Gastrocnemius medialis (tissue), 4 donors: ENCODE measurements at regions not wholly inside any gene's neighbourhood (a gene's known extent, or its start where the extent isn't known, plus 50 kb on each side); places are given as distances from the start of the nearest gene placed in this dataset.

Source experiments
- POLR2A ChIP-seq, 2 donors: fragments of 450-650 bp; IDR thresholded peaks; one replicate each; pipeline ENCODE4 v1.6.1; 2017; ENCODE audit warnings: antibody characterized with exemption in 2 of 2, mild to moderate bottlenecking in 2 of 2, moderate library complexity in 2 of 2
- TF ChIP-seq, protein P1 (sequence below), 5 experiments: fragments of 450-650 bp in 3 of 5; fragments of 200-600 bp in 2 of 5; sonication (generic) in 2 of 5; IDR thresholded peaks in 4 of 5; conservative IDR thresholded peaks in 1 of 5; 1 replicate in 4 of 5; 2 replicates in 1 of 5; pipeline ENCODE4 v1.5.1; 2016 to 2019; ENCODE audit warnings: antibody characterized with exemption in 5 of 5, mild to moderate bottlenecking in 3 of 5, moderate library complexity in 3 of 5

DNA sequence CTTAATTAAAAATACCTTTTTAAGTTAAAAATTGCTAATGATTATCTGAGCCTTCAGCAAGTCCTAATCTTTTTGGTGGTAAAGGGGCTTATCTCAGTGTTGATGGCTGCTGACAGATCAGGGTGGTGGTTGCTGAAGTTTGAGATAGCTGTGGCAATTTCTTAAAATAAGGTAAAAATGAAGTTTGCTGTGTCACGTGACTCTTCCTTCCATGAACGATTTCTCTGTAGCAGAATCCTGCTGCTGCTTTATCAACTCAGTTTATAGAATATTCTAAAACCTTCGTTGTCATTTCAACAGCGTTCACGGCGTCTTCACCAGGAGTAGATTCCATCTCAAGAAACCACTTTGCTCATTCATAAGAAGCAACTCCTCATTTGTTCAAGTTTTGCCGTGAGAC, 110.1 kb downstream of the SUCNR1 start:
- TF ChIP-seq, protein P1, sequence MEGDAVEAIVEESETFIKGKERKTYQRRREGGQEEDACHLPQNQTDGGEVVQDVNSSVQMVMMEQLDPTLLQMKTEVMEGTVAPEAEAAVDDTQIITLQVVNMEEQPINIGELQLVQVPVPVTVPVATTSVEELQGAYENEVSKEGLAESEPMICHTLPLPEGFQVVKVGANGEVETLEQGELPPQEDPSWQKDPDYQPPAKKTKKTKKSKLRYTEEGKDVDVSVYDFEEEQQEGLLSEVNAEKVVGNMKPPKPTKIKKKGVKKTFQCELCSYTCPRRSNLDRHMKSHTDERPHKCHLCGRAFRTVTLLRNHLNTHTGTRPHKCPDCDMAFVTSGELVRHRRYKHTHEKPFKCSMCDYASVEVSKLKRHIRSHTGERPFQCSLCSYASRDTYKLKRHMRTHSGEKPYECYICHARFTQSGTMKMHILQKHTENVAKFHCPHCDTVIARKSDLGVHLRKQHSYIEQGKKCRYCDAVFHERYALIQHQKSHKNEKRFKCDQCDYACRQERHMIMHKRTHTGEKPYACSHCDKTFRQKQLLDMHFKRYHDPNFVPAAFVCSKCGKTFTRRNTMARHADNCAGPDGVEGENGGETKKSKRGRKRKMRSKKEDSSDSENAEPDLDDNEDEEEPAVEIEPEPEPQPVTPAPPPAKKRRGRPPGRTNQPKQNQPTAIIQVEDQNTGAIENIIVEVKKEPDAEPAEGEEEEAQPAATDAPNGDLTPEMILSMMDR (IDR thresholded peaks at IDR 0.05 in 4 of 5, conservative IDR thresholded peaks at IDR 0.05 in 1 of 5): no peak
- no peak for TF ChIP-seq POLR2A (IDR thresholded peaks at IDR 0.05)
